ENCODE measurements at regions not wholly inside any gene's neighbourhood (a gene's known extent, or its start where the extent isn't known, plus 50 kb on each side); places are given as distances from the start of the nearest gene placed in this dataset.

- Histone ChIP-seq H3K9ac (ENCODE audit: extremely low read depth, low read length, poor library complexity, severe bottlenecking) (no peak overlapping the region), H3K4me3 (ENCODE audit: low read length) (no peak overlapping the region), H3K9me3 (ENCODE audit: control insufficient read depth, low read length) (no peaks in the 10 kb centered on the region), H3K36me3 (ENCODE audit: control insufficient read depth, insufficient read depth, low read length) (no peaks in the 10 kb centered on the region), H3K4me1 (ENCODE audit: control insufficient read depth, insufficient read depth, low read length) (no peaks in the 10 kb centered on the region), H3K27ac (ENCODE audit: low read depth, low read length) (no peak overlapping the region), H3K27me3 (ENCODE audit: control insufficient read depth, insufficient read depth, low read length, poor library complexity, severe bottlenecking) (no peaks in the 10 kb centered on the region)
- H3K27ac Mint-ChIP-seq = no peak overlapping the region
- no peaks in the 10 kb centered on the region for H3K36me3 Mint-ChIP-seq (ENCODE audit: low read depth)
- DNase-seq = peak; percentile 88
- peak; percentile 89 for TF ChIP-seq CTCF (conservative IDR thresholded peaks at IDR 0.05)
- no peak overlapping the region for H3K4me3 Mint-ChIP-seq
- peaks cover 2% of the 10 kb centered on the region for H3K4me1 Mint-ChIP-seq
- no peaks in the 10 kb centered on the region for H3K27me3 Mint-ChIP-seq (ENCODE audit: insufficient read depth)
- peaks cover 3% of the 10 kb centered on the region for H3K9me3 Mint-ChIP-seq
- WGBS, 2 experiments (ENCODE audit: insufficient coverage in 1 of 2, insufficient read length in 1 of 2) = 22 to 37% methylated on average over 1 to 3 of the region's 5 CpGs
Observed at GRCh38 chr2:75896779-75897366, 186.2 kb upstream of the GCFC2 start.

- Histone ChIP-seq H3K27me3 (ENCODE audit: control insufficient read depth, insufficient read depth, low read length, poor library complexity, severe bottlenecking) (no peaks in the 10 kb centered on the region), H3K9me3 (ENCODE audit: control insufficient read depth, low read length) (no peaks in the 10 kb centered on the region), H3K27ac (ENCODE audit: low read depth, low read length) (no peak overlapping the region), H3K4me3 (ENCODE audit: low read length) (no peak overlapping the region), H3K36me3 (ENCODE audit: control insufficient read depth, insufficient read depth, low read length) (no peaks in the 10 kb centered on the region), H3K4me1 (ENCODE audit: control insufficient read depth, insufficient read depth, low read length) (no peaks in the 10 kb centered on the region), H3K9ac (ENCODE audit: extremely low read depth, low read length, poor library complexity, severe bottlenecking) (no peak overlapping the region)
- no peak for DNase-seq
- Mint-ChIP-seq H3K36me3 (ENCODE audit: low read depth) (no peaks in the 10 kb centered on the region), H3K27ac (no peak overlapping the region), H3K4me1 (peaks cover 2% of the 10 kb centered on the region), H3K27me3 (ENCODE audit: insufficient read depth) (no peaks in the 10 kb centered on the region), H3K4me3 (no peak overlapping the region), H3K9me3 (no peaks in the 10 kb centered on the region)
- no peak for TF ChIP-seq CTCF (conservative IDR thresholded peaks at IDR 0.05)
- 86 to 90% methylated on average over 1 of the region's 1 CpG for WGBS, 2 experiments (ENCODE audit: insufficient coverage in 1 of 2, insufficient read length in 1 of 2)
Observed at GRCh38 chr2:75894170-75894569, 183.5 kb upstream of the GCFC2 start.

GRCh38 chr2:75892490-75892889 is 181.8 kb upstream of the GCFC2 start:
- no peaks in the 10 kb centered on the region for H3K36me3 Mint-ChIP-seq (ENCODE audit: low read depth)
- H3K9me3 Mint-ChIP-seq = no peaks in the 10 kb centered on the region

More at GRCh38 chr2:75892490-75892889, 181.8 kb upstream of the GCFC2 start:
- H3K27ac Mint-ChIP-seq = no peak overlapping the region
- Histone ChIP-seq H3K9ac (ENCODE audit: extremely low read depth, low read length, poor library complexity, severe bottlenecking) (no peak overlapping the region), H3K9me3 (ENCODE audit: control insufficient read depth, low read length) (no peaks in the 10 kb centered on the region), H3K27ac (ENCODE audit: low read depth, low read length) (no peak overlapping the region), H3K27me3 (ENCODE audit: control insufficient read depth, insufficient read depth, low read length, poor library complexity, severe bottlenecking) (no peaks in the 10 kb centered on the region), H3K4me1 (ENCODE audit: control insufficient read depth, insufficient read depth, low read length) (no peaks in the 10 kb centered on the region), H3K36me3 (ENCODE audit: control insufficient read depth, insufficient read depth, low read length) (no peaks in the 10 kb centered on the region), H3K4me3 (ENCODE audit: low read length) (no peak overlapping the region)
- no peaks in the 10 kb centered on the region for H3K27me3 Mint-ChIP-seq (ENCODE audit: insufficient read depth)
- peaks cover 6% of the 10 kb centered on the region for H3K4me1 Mint-ChIP-seq
- TF ChIP-seq CTCF (conservative IDR thresholded peaks at IDR 0.05) = no peak
- H3K4me3 Mint-ChIP-seq = no peak overlapping the region
- no peak for DNase-seq
- WGBS, 2 experiments (ENCODE audit: insufficient coverage in 1 of 2, insufficient read length in 1 of 2) = 60 to 100% methylated on average over 1 of the region's 2 CpGs
